ENCODE measurements at regions not wholly inside any gene's neighbourhood (a gene's known extent, or its start where the extent isn't known, plus 50 kb on each side); places are given as distances from the start of the nearest gene placed in this dataset.

GRCh38 chr6:23531666-23532065, 594.3 kb upstream of the NRSN1 start:
- TF ChIP-seq CTCF (conservative IDR thresholded peaks at IDR 0.05 in 1 of 2, IDR thresholded peaks at IDR 0.05 in 1 of 2; ENCODE audit: low read depth in 1 of 2, low read length in 2 of 2) = no peak
- TF ChIP-seq EZH2 (IDR thresholded peaks at IDR 0.05; ENCODE audit: low read length, missing control alignments) = no peak
